Panc1 (cell line): ENCODE measurements at regions not wholly inside any gene's neighbourhood (a gene's known extent, or its start where the extent isn't known, plus 50 kb on each side); places are given as distances from the start of the nearest gene placed in this dataset.

Experiments used
- ATAC-seq: fragments of 200-7000 bp; cut with Tn5 transposase; 2 replicates; pipeline ENCODE4 v1.9.1; 2020; ENCODE audit warnings: mild to moderate bottlenecking, moderate library complexity
- BruUV-seq: library from RNA; stranded (reverse); fragments of 400-500 nt; replicated peaks from 2 replicates; lab custom pipeline; 2021; lab: Mats Ljungman, UMichigan
- CTCF ChIA-PET: fragments of 300-600 bp; sonication (Branson Sonifier 250); formaldehyde crosslinking; loops from one replicate; lab custom pipeline; 2022; ENCODE audit warnings: antibody characterized with exemption; lab: Charles Lee
- POLR2A ChIA-PET: fragments of 300-600 bp; sonication (Branson Sonifier 250); formaldehyde crosslinking; loops from one replicate; lab custom pipeline; 2022; ENCODE audit warnings: antibody characterized with exemption; lab: Charles Lee
- DNase-seq: peaks from one replicate; pipeline ENCODE4 v3.0.0-alpha.2; 2010; ENCODE audit warnings: low read depth, low spot score
- H3K27ac ChIP-seq: 2 replicates; pipeline ENCODE4 v1.5.1; 2011; ENCODE audit warnings: mild to moderate bottlenecking, low read length, inconsistent platforms
- H3K27me3 ChIP-seq: fragments of 200-500 bp; sonication (Bioruptor generic); 2 replicates; pipeline ENCODE4 v1.6.0; 2014; ENCODE audit warnings: low read length, inconsistent platforms; ENCODE audit not compliant: control insufficient read depth, insufficient read depth
- H3K36me3 ChIP-seq: fragments of 200-500 bp; sonication (Bioruptor generic); 2 replicates; pipeline ENCODE4 v1.5.1; 2014; ENCODE audit warnings: inconsistent platforms, mild to moderate bottlenecking, low read length, moderate library complexity; ENCODE audit not compliant: control insufficient read depth, insufficient read depth
- H3K4me1 ChIP-seq: 2 replicates; pipeline ENCODE4 v1.5.1; 2011; ENCODE audit warnings: inconsistent platforms, mild to moderate bottlenecking, low read length, moderate library complexity; ENCODE audit not compliant: control insufficient read depth, insufficient read depth
- H3K4me3 ChIP-seq, 2 experiments: 2 replicates each; pipeline ENCODE4 v1.5.1; 2011 to 2012; ENCODE audit warnings: low read depth in 2 of 2, low read length in 2 of 2, mild to moderate bottlenecking in 2 of 2, inconsistent platforms in 1 of 2, moderate library complexity in 1 of 2
- H3K9me3 ChIP-seq: fragments of 200-500 bp; sonication (Bioruptor generic); 2 replicates; pipeline ENCODE4 v1.5.1; 2014; ENCODE audit warnings: low read depth, mild to moderate bottlenecking, inconsistent platforms, low read length, moderate library complexity; ENCODE audit not compliant: control insufficient read depth, insufficient read depth
- CTCF ChIP-seq: fragments of 450-650 bp; IDR thresholded peaks from 2 replicates; pipeline ENCODE4 v1.5.1; 2017; ENCODE audit warnings: mild to moderate bottlenecking
- POLR2AphosphoS5 ChIP-seq: IDR thresholded peaks from 2 replicates; pipeline ENCODE4 v1.6.1; 2012; ENCODE audit warnings: mild to moderate bottlenecking, low read depth, low read length, moderate library complexity
- REST ChIP-seq, 2 experiments: IDR thresholded peaks; 2 replicates each; pipeline ENCODE4 v1.6.1; 2011 to 2012; ENCODE audit warnings: low read depth in 2 of 2, control low read depth in 1 of 2, low read length in 1 of 2, mild to moderate bottlenecking in 1 of 2, moderate library complexity in 1 of 2; ENCODE audit not compliant: insufficient read depth in 1 of 2
- SIN3A ChIP-seq: IDR thresholded peaks from 2 replicates; pipeline ENCODE4 v1.6.1; 2012; ENCODE audit warnings: low read depth, mild to moderate bottlenecking, low read length, moderate library complexity, borderline replicate concordance; ENCODE audit not compliant: insufficient read depth
- TCF7L2 ChIP-seq: IDR thresholded peaks from 2 replicates; pipeline ENCODE4 v1.6.1; 2011; ENCODE audit warnings: mild to moderate bottlenecking, low read depth, low read length, inconsistent platforms
- in situ Hi-C: cut with HindIII; loops from 2 replicates; pipeline ENCODE4 v1.10.0; 2016; ENCODE audit warnings: low sequenced_read_pairs, low pct_unique_long_range_greater_than_20kb
- intact Hi-C: fragments of 100-400 bp; cut with micrococcal nuclease; formaldehyde crosslinking; loops from one replicate; pipeline ENCODE4 v1.10.0; 2022; ENCODE audit not compliant: unreplicated experiment

- in situ Hi-C loops (no loop called here), intact Hi-C loops (no loop called here)
- Histone ChIP-seq H3K27ac (no peak overlapping the region), H3K27me3 (no peaks in the 10 kb centered on the region), H3K4me3 (no peak overlapping the region), H3K36me3 (no peaks in the 10 kb centered on the region), H3K9me3 (no peaks in the 10 kb centered on the region), H3K4me1 (peaks cover 3% of the 10 kb centered on the region; the same call in 1 of the 2 replicates)
- ChIA-PET POLR2A (no interaction called here), CTCF (no interaction called here)
- BruUV-seq, result no TSS peak
- DNase-seq (no peak), ATAC-seq (no peak)
- TF ChIP-seq REST (IDR thresholded peaks at IDR 0.05; ENCODE audit: insufficient read depth in 1 of 2, low read depth in 2 of 2, low read length in 1 of 2), result no peak
- TF ChIP-seq SIN3A, result no peak
- TF ChIP-seq POLR2AphosphoS5, result no peak
- no peak for TF ChIP-seq CTCF
- no peak for TF ChIP-seq TCF7L2
These were observed 72.5 kb upstream of the CTBP2 start for GRCh38 chr10:125232841-125233240.

DNA sequence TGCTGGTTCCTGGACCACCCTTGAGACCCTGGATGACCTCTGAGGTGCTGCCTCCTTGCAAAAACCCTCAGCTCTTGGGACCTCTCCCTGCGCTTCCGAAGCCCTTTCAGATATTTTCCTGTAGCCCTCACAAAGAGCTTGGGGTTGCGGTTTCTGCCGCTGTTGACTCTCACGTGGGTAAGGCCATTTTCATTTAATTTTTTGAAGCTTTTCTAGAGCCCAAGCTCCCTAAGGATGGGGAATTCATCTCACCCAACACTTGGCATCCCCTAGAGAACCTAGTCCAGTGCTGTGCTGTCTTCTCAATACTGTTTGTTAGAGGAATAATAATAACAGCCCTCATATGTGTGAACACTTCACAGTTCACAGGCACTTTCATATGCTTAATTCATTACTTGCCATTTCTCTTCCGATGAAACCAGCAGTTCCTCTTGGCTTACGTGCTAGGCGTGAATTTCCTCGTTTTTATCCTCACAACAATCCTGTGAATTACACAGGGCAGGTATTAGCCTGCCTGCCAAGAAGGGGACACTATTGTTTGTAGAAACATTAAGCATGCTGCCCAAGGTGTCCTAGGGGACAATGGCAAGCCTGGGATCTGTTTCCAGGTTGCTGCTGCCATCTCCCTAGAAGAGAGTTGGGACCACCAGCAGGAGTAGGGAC lies 71.6 kb upstream of the CTBP2 start:
- Histone ChIP-seq H3K4me3 (no peak overlapping the region), H3K36me3 (no peaks in the 10 kb centered on the region), H3K9me3 (no peaks in the 10 kb centered on the region), H3K4me1 (peaks cover 3% of the 10 kb centered on the region; the same call in 1 of the 2 replicates), H3K27me3 (no peaks in the 10 kb centered on the region), H3K27ac (no peak overlapping the region)
- in situ Hi-C loops, result no loop called here
- ChIA-PET CTCF (interaction anchor here (0.5 kb wide), 1 partner anchor 606 kb away, joined by 3 read pairs; no protein-coding TSS in a partner anchor), POLR2A (interaction anchor here (0.5 kb wide), 1 partner anchor 71 kb away, joined by 3 read pairs; no protein-coding TSS in a partner anchor)
- no peak for DNase-seq
- no peak for TF ChIP-seq TCF7L2
- no peak for TF ChIP-seq POLR2AphosphoS5
- TF ChIP-seq CTCF, result no peak
- TF ChIP-seq SIN3A, result no peak
- TF ChIP-seq REST (IDR thresholded peaks at IDR 0.05; ENCODE audit: insufficient read depth in 1 of 2, low read depth in 2 of 2, low read length in 1 of 2), result no peak
- intact Hi-C loops, result no loop called here
- ATAC-seq, result no peak
- BruUV-seq, result no TSS peak
